SK-N-MC (cell line): ENCODE measurements at regions not wholly inside any gene's neighbourhood (a gene's known extent, or its start where the extent isn't known, plus 50 kb on each side); places are given as distances from the start of the nearest gene placed in this dataset.
"Not testable (repeated sequence)": the region's sequence is repeated elsewhere in the genome, so short reads cannot be mapped to it uniquely, and the experiment has no call there.

ENCODE experiments used
- DNase-seq: peaks from one replicate; pipeline ENCODE4 v3.0.0-alpha.2; 2011; ENCODE audit warnings: low read depth, low spot score
- H3K27ac ChIP-seq: fragments of 200-600 bp; sonication (generic); 2 replicates; pipeline ENCODE4 v1.5.1; 2016; ENCODE audit warnings: mixed run types
- H3K36me3 ChIP-seq: fragments of 200-600 bp; sonication (generic); 2 replicates; pipeline ENCODE4 v1.6.1; 2017; ENCODE audit warnings: antibody characterized with exemption, low read length, mixed read lengths; ENCODE audit not compliant: insufficient read depth
- H3K4me3 ChIP-seq: fragments of 200-600 bp; sonication (generic); 2 replicates; pipeline ENCODE4 v1.5.1; 2016
- H3K9ac ChIP-seq: fragments of 200-600 bp; sonication (generic); 2 replicates; pipeline ENCODE4 v1.8.0; 2017; ENCODE audit warnings: mixed run types, mixed read lengths; ENCODE audit not compliant: insufficient read length
- H3K9me3 ChIP-seq: fragments of 200-600 bp; sonication (generic); 2 replicates; pipeline ENCODE4 v1.6.1; 2017; ENCODE audit warnings: low read depth, mild to moderate bottlenecking, antibody characterized with exemption, low read length, moderate library complexity, mixed read lengths
- EZH2 ChIP-seq: fragments of 200-600 bp; sonication (generic); IDR thresholded peaks from one replicate; pipeline ENCODE4 v1.6.1; 2017; ENCODE audit warnings: antibody characterized with exemption
- FOXP2 ChIP-seq: optimal IDR thresholded peaks from 2 replicates; pipeline ENCODE3; 2011; ENCODE audit warnings: mild to moderate bottlenecking, moderate library complexity; ENCODE audit not compliant: insufficient read depth; ENCODE audit errors: extremely low read length, control extremely low read depth
- POLR2AphosphoS5 ChIP-seq: IDR thresholded peaks from 2 replicates; pipeline ENCODE4 v1.6.1; 2012; ENCODE audit warnings: mild to moderate bottlenecking, low read depth, low read length, borderline replicate concordance

- Histone ChIP-seq H3K27ac (no peak overlapping the region), H3K9ac (no peak overlapping the region), H3K9me3 (no peaks in the 10 kb centered on the region), H3K4me3 (no peak overlapping the region), H3K36me3 (no peaks in the 10 kb centered on the region)
- TF ChIP-seq FOXP2 (no peak), POLR2AphosphoS5 (no peak)
- DNase-seq = no peak
Measured at GRCh38 chr2:186347472-186347871, 138.6 kb upstream of the ZC3H15 start.

GRCh38 chr2:186348200-186348599 is 137.9 kb upstream of the ZC3H15 start:
- Histone ChIP-seq H3K9ac (no peak overlapping the region), H3K27ac (peak overlapping the region; percentile 55), H3K36me3 (no peaks in the 10 kb centered on the region), H3K9me3 (no peaks in the 10 kb centered on the region), H3K4me3 (no peak overlapping the region)
- no peak for DNase-seq
- TF ChIP-seq FOXP2 (no peak), POLR2AphosphoS5 (no peak), EZH2 (no peak)

GRCh38 chr2:186349508-186349907 is 136.6 kb upstream of the ZC3H15 start:
- no peaks in the 10 kb centered on the region for H3K36me3 ChIP-seq
- H3K4me3 ChIP-seq = peak overlapping the region; percentile 31; the same call in 1 of the 2 replicates
- TF ChIP-seq POLR2AphosphoS5 (no peak), FOXP2 (no peak), EZH2 (no peak)
- H3K9ac ChIP-seq = no peak overlapping the region
- DNase-seq = peak; percentile 78
- no peaks in the 10 kb centered on the region for H3K9me3 ChIP-seq
- H3K27ac ChIP-seq = peak overlapping the region; percentile 44; the same call in 1 of the 2 replicates

GRCh38 chr2:186354160-186354559 is 131.9 kb upstream of the ZC3H15 start:
- not testable (repeated sequence) for H3K9ac ChIP-seq, H3K4me3 ChIP-seq, H3K27ac ChIP-seq, H3K9me3 ChIP-seq, DNase-seq, H3K36me3 ChIP-seq

- no peak overlapping the region for H3K27ac ChIP-seq
- no peaks in the 10 kb centered on the region for H3K9me3 ChIP-seq
- no peaks in the 10 kb centered on the region for H3K36me3 ChIP-seq
- no peak for DNase-seq
- no peak overlapping the region for H3K9ac ChIP-seq
- TF ChIP-seq FOXP2 = no peak
- TF ChIP-seq POLR2AphosphoS5 = no peak
- TF ChIP-seq EZH2 = no peak
- no peak overlapping the region for H3K4me3 ChIP-seq
Measured at GRCh38 chr2:186365406-186365805, 120.7 kb upstream of the ZC3H15 start.

- H3K36me3 ChIP-seq = no peaks in the 10 kb centered on the region
- H3K9ac ChIP-seq = no peak overlapping the region
- DNase-seq = no peak
- no peak overlapping the region for H3K4me3 ChIP-seq
- no peak for TF ChIP-seq POLR2AphosphoS5
- no peak for TF ChIP-seq FOXP2
- TF ChIP-seq EZH2 = no peak
- H3K9me3 ChIP-seq = no peaks in the 10 kb centered on the region
- no peak overlapping the region for H3K27ac ChIP-seq
Measured at GRCh38 chr2:186379052-186379451, 107.0 kb upstream of the ZC3H15 start.

- TF ChIP-seq EZH2 (no peak), FOXP2 (no peak)
- H3K4me3 ChIP-seq = no peak overlapping the region
- H3K27ac ChIP-seq = no peak overlapping the region
- no peak overlapping the region for H3K9ac ChIP-seq
- no peaks in the 10 kb centered on the region for H3K36me3 ChIP-seq
- no peaks in the 10 kb centered on the region for H3K9me3 ChIP-seq
- DNase-seq = no peak
Measured at GRCh38 chr2:186380805-186381204, 105.3 kb upstream of the ZC3H15 start.

GRCh38 chr2:186381573-186381972 is 104.5 kb upstream of the ZC3H15 start:
- Histone ChIP-seq H3K9me3 (no peaks in the 10 kb centered on the region), H3K4me3 (no peak overlapping the region), H3K36me3 (no peaks in the 10 kb centered on the region), H3K9ac (no peak overlapping the region), H3K27ac (no peak overlapping the region)
- no peak for TF ChIP-seq EZH2
- no peak for TF ChIP-seq POLR2AphosphoS5
- no peak for TF ChIP-seq FOXP2
- DNase-seq = no peak

GRCh38 chr2:186382932-186383331 is 103.1 kb upstream of the ZC3H15 start:
- Histone ChIP-seq H3K4me3 (no peak overlapping the region), H3K9ac (no peak overlapping the region), H3K36me3 (no peaks in the 10 kb centered on the region), H3K27ac (no peak overlapping the region), H3K9me3 (no peaks in the 10 kb centered on the region)
- no peak for DNase-seq
- TF ChIP-seq EZH2 = no peak
- TF ChIP-seq POLR2AphosphoS5 = no peak
- TF ChIP-seq FOXP2 = no peak
